ENCODE measurements at regions not wholly inside any gene's neighbourhood (a gene's known extent, or its start where the extent isn't known, plus 50 kb on each side); places are given as distances from the start of the nearest gene placed in this dataset.

DNA sequence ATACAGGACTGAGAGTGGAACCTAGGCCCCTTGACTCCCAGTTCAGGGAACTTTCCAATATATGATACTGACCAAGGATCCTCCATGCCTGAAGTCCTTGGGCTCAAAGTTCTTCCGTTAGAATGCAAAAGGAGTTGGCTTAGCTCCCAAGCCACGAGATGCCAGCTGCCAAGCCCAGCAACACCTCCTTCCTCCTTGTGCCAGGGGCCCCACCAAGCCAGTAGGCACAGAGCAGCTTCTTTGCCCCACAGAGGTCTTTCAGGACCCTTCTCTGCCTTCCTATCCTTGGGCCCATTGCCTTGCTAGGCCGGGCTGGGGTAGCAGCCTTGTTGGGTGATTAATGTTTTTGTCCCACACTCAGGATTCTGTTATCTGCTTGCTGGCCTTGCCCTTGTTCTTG, 105.6 kb downstream of the EFNB1 start:
- TF ChIP-seq, protein P1, sequence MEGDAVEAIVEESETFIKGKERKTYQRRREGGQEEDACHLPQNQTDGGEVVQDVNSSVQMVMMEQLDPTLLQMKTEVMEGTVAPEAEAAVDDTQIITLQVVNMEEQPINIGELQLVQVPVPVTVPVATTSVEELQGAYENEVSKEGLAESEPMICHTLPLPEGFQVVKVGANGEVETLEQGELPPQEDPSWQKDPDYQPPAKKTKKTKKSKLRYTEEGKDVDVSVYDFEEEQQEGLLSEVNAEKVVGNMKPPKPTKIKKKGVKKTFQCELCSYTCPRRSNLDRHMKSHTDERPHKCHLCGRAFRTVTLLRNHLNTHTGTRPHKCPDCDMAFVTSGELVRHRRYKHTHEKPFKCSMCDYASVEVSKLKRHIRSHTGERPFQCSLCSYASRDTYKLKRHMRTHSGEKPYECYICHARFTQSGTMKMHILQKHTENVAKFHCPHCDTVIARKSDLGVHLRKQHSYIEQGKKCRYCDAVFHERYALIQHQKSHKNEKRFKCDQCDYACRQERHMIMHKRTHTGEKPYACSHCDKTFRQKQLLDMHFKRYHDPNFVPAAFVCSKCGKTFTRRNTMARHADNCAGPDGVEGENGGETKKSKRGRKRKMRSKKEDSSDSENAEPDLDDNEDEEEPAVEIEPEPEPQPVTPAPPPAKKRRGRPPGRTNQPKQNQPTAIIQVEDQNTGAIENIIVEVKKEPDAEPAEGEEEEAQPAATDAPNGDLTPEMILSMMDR (conservative IDR thresholded peaks at IDR 0.05 in 1 of 2, IDR thresholded peaks at IDR 0.05 in 1 of 2; ENCODE audit: low read depth in 1 of 2, low read length in 2 of 2), result no peak
- no peak for TF ChIP-seq EZH2 (IDR thresholded peaks at IDR 0.05; ENCODE audit: low read length, missing control alignments)

DNA sequence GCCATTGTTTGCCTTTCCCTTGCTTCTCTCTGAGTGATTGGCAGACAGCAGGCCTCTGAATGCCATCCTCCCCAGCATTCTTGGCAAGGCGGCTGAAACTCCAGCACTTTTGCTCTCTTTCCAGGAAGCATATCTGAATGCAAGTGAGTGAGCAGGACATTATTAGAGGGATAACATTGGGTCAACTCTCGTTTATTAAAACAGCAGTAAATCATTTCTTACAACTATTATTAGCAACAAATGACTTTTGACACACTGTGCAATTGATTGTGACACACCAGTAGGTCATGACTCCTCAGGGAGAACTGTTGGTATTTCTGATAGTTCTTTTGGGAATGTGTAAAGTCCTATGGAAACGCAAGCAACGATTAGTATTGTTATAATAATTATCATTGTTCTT, 103.8 kb downstream of the EFNB1 start:
- Histone ChIP-seq H3K4me3 (replicated peaks in 1 of 4; ENCODE audit: control extremely low read depth in 1 of 4, insufficient read depth in 1 of 4, low read depth in 3 of 4, low read length in 4 of 4) (no peak overlapping the region), H3K9ac (ENCODE audit: insufficient read depth, low read length) (no peak overlapping the region), H3K4me1 (ENCODE audit: control insufficient read depth, extremely low read depth, insufficient read depth, low read length) (peaks cover 11% of the 10 kb centered on the region), H3K4me2 (ENCODE audit: extremely low read depth, insufficient read depth, low read length) (no peak overlapping the region), H3K36me3 (ENCODE audit: control insufficient read depth, insufficient read depth, low read length) (no peaks in the 10 kb centered on the region), H3K9me3 (ENCODE audit: control insufficient read depth, insufficient read depth, low read depth, low read length) (no peaks in the 10 kb centered on the region), H3K79me2 (ENCODE audit: control insufficient read depth, insufficient read depth, low read length) (no peaks in the 10 kb centered on the region), H4K20me1 (ENCODE audit: control insufficient read depth, extremely low read depth, insufficient read depth, low read length) (no peaks in the 10 kb centered on the region), H2AFZ (ENCODE audit: low read length) (no peak overlapping the region), H3K27ac (ENCODE audit: insufficient read depth, low read length) (no peak overlapping the region), H3K27me3 (ENCODE audit: control insufficient read depth, insufficient read depth, low read length) (no peaks in the 10 kb centered on the region)
- DNase-seq (ENCODE audit: low read depth in 2 of 2), result peak in 1 of 2 donors; percentile 42
- TF ChIP-seq, protein P1 (conservative IDR thresholded peaks at IDR 0.05 in 1 of 2, IDR thresholded peaks at IDR 0.05 in 1 of 2; ENCODE audit: low read depth in 1 of 2, low read length in 2 of 2), result no peak
- TF ChIP-seq EZH2 (IDR thresholded peaks at IDR 0.05; ENCODE audit: low read length, missing control alignments), result no peak

More for the DNA sequence above, 105.6 kb downstream of the EFNB1 start:
- H3K36me3 ChIP-seq (ENCODE audit: control insufficient read depth, insufficient read depth, low read length), result no peaks in the 10 kb centered on the region
- no peak for DNase-seq (ENCODE audit: low read depth in 2 of 2)
- H3K79me2 ChIP-seq (ENCODE audit: control insufficient read depth, insufficient read depth, low read length), result no peaks in the 10 kb centered on the region
- H2AFZ ChIP-seq (ENCODE audit: low read length), result no peak overlapping the region
- no peak overlapping the region for H3K4me2 ChIP-seq (ENCODE audit: extremely low read depth, insufficient read depth, low read length)
- H3K27me3 ChIP-seq (ENCODE audit: control insufficient read depth, insufficient read depth, low read length), result no peaks in the 10 kb centered on the region
- no peak overlapping the region for H3K9ac ChIP-seq (ENCODE audit: insufficient read depth, low read length)
- H3K4me3 ChIP-seq (replicated peaks in 1 of 4; ENCODE audit: control extremely low read depth in 1 of 4, insufficient read depth in 1 of 4, low read depth in 3 of 4, low read length in 4 of 4), result no peak overlapping the region
- no peaks in the 10 kb centered on the region for H3K9me3 ChIP-seq (ENCODE audit: control insufficient read depth, insufficient read depth, low read depth, low read length)
- no peaks in the 10 kb centered on the region for H4K20me1 ChIP-seq (ENCODE audit: control insufficient read depth, extremely low read depth, insufficient read depth, low read length)
- H3K27ac ChIP-seq (ENCODE audit: insufficient read depth, low read length), result no peak overlapping the region
- peaks cover 14% of the 10 kb centered on the region for H3K4me1 ChIP-seq (ENCODE audit: control insufficient read depth, extremely low read depth, insufficient read depth, low read length)

DNA sequence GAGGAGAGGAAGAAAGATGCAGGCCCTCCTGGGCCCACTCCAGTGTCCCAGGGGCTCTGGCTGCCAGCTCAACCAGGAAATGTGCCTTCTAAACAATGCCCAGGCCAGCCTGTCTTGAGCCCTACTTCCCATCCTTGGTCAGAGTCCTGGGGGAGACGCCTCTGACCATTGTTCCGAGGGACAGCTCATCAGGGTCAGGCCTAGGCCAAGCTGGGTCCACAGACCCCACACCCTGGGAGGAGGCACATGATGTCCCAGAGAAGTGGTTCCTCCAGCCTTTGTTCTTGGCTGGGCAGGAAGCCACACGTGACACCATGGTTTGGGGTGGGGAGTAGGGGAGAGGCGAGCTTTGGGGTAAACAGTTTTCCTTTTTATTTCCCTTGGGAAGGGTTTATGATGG, 102.5 kb downstream of the EFNB1 start:
- Histone ChIP-seq H3K9me3 (ENCODE audit: control insufficient read depth, insufficient read depth, low read depth, low read length) (no peaks in the 10 kb centered on the region), H3K4me1 (ENCODE audit: control insufficient read depth, extremely low read depth, insufficient read depth, low read length) (peaks cover 4% of the 10 kb centered on the region), H3K4me2 (ENCODE audit: extremely low read depth, insufficient read depth, low read length) (no peak overlapping the region), H3K27ac (ENCODE audit: insufficient read depth, low read length) (no peak overlapping the region), H2AFZ (ENCODE audit: low read length) (no peak overlapping the region), H4K20me1 (ENCODE audit: control insufficient read depth, extremely low read depth, insufficient read depth, low read length) (no peaks in the 10 kb centered on the region), H3K4me3 (replicated peaks in 1 of 4; ENCODE audit: control extremely low read depth in 1 of 4, insufficient read depth in 1 of 4, low read depth in 3 of 4, low read length in 4 of 4) (no peak overlapping the region), H3K9ac (ENCODE audit: insufficient read depth, low read length) (no peak overlapping the region), H3K36me3 (ENCODE audit: control insufficient read depth, insufficient read depth, low read length) (no peaks in the 10 kb centered on the region), H3K27me3 (ENCODE audit: control insufficient read depth, insufficient read depth, low read length) (no peaks in the 10 kb centered on the region), H3K79me2 (ENCODE audit: control insufficient read depth, insufficient read depth, low read length) (no peaks in the 10 kb centered on the region)
- DNase-seq (ENCODE audit: low read depth in 2 of 2), result no peak
- no peak for TF ChIP-seq EZH2 (IDR thresholded peaks at IDR 0.05; ENCODE audit: low read length, missing control alignments)
- TF ChIP-seq, protein P1 (conservative IDR thresholded peaks at IDR 0.05 in 1 of 2, IDR thresholded peaks at IDR 0.05 in 1 of 2; ENCODE audit: low read depth in 1 of 2, low read length in 2 of 2), result no peak
